ENCODE measurements at regions not wholly inside any gene's neighbourhood (a gene's known extent, or its start where the extent isn't known, plus 50 kb on each side); places are given as distances from the start of the nearest gene placed in this dataset.
A peak's percentile ranks its signal among the peaks of the same experiment; 100 is the strongest.
"Not testable (repeated sequence)": the region's sequence is repeated elsewhere in the genome, so short reads cannot be mapped to it uniquely, and the experiment has no call there.

GRCh38 chr9:34783951-34784487 is 74.1 kb upstream of the CCL21 start:
- DNase-seq, result no peak

- no peak for DNase-seq
Observed at GRCh38 chr9:34782372-34782771, 72.4 kb upstream of the CCL21 start.

- no peak for DNase-seq
Observed at GRCh38 chr9:34777666-34778065, 67.7 kb upstream of the CCL21 start.

- no peak for DNase-seq
Observed at GRCh38 chr9:34773955-34774354, 64.0 kb upstream of the CCL21 start.

GRCh38 chr9:34773306-34773910 is 63.5 kb upstream of the CCL21 start:
- no peak for DNase-seq

GRCh38 chr9:34771007-34771406 is 61.1 kb upstream of the CCL21 start:
- no peak for DNase-seq

- DNase-seq, result not testable (repeated sequence)
Observed at GRCh38 chr9:34767087-34767486, 57.2 kb upstream of the CCL21 start.

GRCh38 chr9:34760196-34761040 is 50.5 kb upstream of the CCL21 start:
- peak; percentile 26 for DNase-seq
